ENCODE measurements at regions not wholly inside any gene's neighbourhood (a gene's known extent, or its start where the extent isn't known, plus 50 kb on each side); places are given as distances from the start of the nearest gene placed in this dataset.
"Not testable (repeated sequence)": the region's sequence is repeated elsewhere in the genome, so short reads cannot be mapped to it uniquely, and the experiment has no call there.

DNA sequence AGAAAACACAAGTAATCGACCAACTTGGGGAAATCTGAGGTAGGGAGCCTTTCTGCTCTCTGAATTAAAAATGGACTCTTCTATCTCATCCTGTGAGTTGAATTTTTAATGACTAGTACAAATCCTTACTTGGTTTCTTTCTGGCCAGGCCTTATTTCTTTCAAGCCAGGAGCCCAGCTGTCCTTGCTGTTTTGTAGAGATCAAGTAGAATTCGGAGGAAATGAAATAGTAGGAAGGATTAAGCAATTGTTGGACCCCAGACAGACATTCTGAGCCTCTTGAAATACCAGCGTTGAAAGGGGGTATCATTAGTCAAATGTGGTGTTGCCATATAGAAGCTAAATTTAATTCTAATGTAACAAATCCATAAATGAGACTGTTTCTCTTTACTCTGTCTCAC is 53.7 kb upstream of the SMIM15 start:
- no peak for DNase-seq (ENCODE audit: low read depth)

DNA sequence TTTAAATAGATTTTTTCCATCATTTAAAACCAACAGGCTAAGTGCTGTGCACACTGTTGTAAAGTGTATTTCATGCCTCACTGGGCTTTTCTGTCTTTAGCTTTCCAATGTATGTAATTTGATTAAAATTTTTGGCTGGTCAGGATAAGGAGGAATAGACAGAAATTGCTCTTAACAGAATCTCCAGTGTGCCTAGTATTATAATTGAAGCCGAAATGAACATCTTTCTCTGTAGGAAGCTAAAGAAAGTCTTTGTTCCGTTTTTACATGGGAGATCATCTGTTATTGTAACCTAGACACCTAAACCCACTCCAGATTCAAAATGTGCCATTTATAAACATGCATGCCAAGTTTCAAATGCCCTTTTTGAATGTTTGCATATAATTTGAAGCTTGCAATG is 54.5 kb upstream of the SMIM15 start:
- no peak for DNase-seq (ENCODE audit: low read depth)

DNA sequence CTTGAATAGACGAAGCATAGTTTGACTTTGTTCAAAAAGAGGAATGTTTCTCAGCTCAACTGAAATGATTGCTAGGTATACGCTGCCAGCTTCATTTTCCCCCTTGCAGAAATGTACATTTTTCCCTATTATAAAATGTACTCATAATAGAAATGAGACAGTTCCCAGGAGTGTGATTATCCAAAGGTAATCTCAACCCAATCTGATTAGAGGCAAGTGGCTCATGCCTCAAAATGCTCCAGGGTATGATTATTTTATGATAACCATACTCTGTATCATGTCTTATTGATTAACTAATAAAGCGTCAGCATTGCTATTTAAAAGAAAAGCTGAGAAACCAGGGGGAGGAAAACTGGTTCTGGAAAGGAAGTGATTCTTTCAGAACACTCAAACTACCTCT is 54.9 kb upstream of the SMIM15 start:
- DNase-seq (ENCODE audit: low read depth), result no peak

DNA sequence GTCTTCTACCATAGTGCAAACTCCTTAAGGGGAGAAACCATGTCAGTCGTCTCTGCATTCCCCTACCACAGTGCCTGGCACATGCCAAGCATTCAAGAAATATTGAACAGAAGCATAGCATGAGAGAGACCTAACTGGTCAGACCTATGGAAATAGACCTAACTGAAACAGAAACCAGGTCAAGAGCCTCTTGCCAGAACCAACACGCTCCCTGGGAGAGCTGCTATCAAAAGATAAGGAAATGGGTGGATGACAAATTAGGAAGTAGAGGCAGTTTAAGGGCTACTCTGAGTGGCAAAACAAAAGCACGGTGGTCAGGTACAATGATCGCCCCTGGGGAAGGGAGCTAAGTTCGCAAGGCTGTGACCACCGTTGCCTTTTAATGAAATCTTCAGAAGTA is 66.0 kb upstream of the SMIM15 start:
- DNase-seq (ENCODE audit: low read depth), result no peak

DNA sequence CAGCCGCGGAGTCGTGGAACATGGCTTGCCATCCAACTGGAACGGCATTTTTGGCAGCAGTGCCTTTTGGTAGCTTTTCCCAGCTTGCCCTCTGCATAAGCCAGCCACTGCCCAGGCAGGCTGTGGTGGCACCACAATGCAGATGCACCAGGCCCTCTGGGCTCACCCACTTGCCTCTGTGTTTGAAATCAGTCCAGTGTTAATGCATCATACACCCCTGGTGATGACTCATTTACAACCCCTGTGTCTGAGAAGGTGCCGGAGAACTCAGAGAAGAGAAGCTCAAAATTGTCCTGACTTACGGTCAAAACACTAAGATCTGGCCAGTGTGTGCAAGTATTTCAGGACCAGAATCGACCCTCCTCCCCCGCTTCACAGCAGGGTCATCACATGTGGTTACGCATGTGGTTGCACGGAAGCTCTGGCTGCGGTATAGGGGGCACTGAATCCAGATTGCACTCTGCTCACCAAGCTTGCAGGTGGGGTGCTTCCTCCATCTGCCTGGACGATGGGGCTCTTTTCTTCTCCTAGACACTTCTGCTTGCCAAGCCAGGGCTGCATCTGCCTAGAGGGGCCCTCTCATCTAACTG is 66.5 kb upstream of the SMIM15 start:
- peak; percentile 73 for DNase-seq (ENCODE audit: low read depth)

DNA sequence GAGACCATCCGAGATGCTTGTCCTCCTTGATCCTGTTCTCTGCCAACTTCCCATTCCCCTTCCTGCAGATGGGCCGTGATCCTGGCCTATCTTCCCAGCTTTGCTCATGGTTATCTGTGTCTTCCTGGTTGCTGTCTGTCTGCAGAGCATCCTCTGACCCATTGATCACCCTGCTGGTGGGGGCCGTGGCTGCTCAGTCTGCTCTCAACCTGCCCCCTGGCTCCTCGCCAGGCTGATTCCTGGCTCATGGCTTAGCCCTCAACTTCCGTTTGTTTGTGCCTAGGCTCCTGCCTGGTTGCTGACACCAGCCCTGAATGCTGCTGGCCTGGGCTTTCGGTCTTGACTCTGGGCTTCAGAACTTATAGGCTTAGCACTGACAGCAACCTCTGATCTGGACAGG is 67.1 kb upstream of the SMIM15 start:
- no peak for DNase-seq (ENCODE audit: low read depth)

DNA sequence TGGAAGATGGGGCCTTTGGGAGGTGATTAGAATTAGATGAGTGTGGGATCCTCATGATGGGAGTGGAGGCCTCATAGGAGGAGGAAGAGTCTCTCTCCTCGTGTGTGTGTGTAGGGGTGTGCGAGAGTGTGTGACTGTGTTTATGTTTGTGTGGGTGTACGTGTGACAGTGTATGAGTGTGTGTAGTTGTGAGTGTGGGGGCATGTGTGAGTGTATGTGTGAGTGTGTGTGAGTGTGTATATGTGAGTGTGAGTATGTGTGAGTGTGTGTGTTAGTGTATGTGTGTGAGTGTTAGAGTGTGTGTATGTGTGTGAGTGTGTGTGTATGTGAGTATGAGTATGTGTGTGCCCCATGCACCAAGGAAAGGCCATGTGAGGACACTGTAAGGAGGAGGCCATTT is 68.2 kb upstream of the SMIM15 start:
- DNase-seq (ENCODE audit: low read depth), result no peak

DNA sequence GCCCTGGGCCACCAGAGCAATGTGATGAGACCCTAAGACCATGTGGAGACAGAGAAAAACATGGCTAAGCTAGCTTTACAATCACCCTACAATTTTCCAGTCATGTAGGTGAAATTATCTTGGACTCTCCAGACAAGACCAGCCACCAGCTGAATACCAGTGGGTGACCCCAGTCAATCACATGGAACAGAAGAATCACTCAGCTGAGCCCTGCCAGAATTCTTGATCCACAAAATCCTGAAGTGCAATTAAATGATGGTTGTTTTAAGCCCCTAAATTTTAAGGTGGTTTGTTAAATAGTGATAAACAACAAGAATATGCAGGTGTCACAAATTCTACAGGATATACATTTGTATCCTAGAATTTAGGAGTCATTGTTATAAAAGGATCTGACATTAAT is 69.5 kb upstream of the SMIM15 start:
- DNase-seq (ENCODE audit: low read depth), result no peak

DNA sequence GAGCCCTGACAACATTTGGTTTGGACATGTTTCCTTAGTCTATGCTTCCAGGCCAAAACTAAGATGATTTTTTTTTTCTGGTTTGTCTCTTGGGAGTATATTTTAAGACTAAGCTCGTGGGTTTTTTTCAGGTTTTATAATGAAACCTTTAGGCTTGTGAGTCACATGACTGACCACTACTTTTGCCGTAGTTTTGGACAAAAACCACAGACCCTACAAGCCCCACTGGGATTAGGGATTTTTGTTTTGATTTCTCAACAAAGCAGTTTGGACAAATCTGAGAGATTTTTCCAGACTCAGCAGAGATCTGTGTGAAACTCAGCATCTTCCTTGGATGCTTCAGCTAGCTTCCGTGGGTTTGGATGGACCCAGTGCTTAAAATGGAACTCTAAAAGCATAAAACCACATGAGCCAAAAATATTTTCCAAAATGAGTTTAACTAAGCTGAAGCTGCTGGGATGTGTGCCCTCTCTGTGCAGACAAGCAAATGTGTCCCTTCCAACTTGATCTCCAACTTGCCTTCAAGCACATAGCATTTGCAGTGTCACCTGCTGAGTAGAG is 70.3 kb upstream of the SMIM15 start:
- DNase-seq (ENCODE audit: low read depth), result peak; percentile 83

DNA sequence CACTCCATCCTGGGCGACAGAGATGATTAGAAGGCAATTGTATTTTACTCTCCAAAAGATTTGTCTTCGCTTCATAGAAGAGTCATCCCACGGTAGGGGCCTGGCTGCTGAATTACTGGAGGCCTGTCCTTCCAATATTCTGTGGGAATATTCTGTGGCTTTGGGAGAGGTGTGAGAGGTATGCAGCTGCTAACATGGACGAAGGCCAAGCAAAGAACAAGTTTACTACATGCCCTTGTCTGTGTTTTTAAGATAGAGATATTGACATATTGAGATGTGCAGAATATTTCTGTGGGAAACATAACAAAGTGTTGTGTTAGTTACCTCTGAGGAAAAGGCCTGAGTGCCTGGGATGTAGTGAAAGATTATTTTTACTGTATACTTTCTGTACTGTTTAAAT is 71.8 kb upstream of the SMIM15 start:
- peak; percentile 23 for DNase-seq (ENCODE audit: low read depth)

DNA sequence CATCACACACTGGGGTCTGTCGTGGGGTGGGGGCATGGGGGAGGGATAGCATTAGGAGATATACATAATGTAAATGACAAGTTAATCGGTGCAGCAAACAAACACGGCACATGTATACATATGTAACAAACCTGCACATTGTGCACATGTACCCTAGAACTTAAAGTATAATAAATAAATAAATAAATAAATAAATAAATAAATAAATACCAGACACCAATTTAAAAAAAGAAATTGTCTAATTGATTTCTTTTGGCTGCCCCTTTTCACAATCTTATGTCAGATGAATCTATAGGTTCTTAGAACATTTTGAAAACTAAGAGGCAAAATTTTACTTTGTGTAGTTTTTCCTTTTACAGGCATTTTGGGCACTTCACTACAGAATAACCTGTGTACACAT is 74.4 kb upstream of the SMIM15 start:
- DNase-seq (ENCODE audit: low read depth), result not testable (repeated sequence)

DNA sequence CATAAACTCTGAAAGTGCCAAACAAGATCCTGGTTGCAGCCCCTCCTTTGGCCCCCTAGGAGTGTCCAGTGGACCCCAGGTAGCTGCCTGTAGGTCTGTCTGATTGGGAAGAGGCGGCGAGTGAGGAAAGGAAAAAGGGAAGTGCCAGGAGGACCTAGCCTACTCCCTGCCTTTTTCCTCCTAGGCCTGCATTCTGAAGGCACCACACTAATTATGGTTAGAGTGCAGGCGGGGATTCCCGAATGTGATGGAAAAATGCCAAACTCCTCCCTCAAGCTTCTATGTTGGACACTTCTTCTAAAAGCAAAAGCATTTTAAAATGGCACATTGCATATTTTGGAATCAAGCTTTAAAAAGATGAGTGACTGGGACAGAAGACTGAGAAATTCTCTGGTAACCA is 83.2 kb upstream of the SMIM15 start:
- DNase-seq (ENCODE audit: low read depth), result peak; percentile 12

DNA sequence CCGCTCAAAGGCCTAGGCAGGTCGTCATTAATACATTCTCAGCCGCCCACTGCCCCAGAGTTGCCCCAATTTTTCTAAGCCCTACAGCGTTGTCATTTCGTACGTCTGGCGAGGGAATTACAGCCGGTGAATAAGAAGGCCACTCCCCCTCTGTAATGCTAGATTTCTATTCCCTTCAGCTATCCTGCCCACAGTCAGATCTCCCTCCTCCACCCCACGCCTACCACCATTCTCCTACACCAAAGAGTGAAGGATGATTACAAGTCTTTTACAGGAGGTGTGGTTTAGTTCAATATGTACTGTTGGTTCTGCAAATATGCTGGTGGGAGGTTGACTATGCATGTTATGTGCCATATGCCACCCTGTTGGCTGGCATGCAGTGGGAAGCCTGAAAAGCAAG is 83.7 kb upstream of the SMIM15 start:
- DNase-seq (ENCODE audit: low read depth), result no peak

DNA sequence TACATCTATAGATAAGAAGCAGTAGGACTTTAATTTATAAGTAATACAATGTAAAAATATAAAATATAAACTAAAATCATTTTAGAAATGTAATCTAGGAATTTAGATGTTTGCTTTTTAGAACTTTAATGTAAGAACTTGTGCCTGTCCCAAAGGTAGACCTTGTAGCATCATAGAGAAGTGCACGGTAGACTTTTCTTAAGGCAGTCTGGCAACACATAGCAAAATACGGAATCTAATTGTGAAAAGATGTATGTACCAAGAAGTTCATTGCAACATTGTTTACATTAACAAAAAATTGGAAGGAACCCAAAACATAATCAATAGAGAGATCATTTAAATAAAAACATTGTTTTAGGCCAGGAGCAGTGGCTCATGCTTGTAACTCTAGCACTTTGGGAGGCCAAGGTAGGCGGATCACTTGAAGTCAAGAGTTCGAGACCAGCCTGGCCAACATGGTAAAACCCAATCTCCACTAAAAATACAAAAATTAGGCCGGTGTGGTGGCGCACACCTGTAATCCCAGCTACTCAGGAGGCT is 84.6 kb upstream of the SMIM15 start:
- no peak for DNase-seq (ENCODE audit: low read depth)

DNA sequence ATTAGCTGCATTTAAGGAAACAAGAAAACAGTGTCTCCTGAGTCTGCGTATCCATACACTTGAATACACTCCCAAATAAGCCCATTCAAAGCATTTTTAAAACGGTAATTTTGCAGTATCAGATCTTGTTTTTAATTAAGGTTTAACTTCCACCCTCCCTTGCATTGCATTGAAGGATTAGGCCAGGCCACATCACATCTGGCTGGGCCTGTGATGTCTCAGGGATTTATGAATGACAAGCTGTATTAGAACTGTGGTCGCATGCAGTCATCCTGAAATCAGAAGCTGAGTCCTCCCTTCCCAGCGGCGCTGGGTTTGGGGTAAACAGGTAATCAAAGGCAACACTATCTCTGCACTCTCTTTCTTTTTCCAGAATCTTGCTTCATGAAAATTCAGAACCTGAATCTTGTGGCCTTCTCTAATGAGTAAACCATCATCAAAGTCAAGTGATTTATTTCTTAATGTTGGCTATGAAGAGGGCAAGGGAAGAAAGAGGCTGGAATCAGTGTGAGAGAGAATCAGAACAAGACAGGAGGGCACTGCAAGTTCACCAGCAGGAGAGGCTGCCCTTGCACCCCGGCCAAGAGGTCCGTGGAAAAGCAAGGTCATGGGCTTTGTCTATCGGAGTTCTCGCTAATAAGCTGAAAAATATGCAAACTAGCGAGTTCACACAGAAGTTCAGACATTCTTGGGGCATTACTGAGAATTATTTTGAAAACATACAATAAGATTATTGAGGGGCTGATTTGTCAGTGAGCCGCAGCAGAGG is 80.0 kb upstream of the ZSWIM6 start:
- no peak for DNase-seq (ENCODE audit: low read depth)

DNA sequence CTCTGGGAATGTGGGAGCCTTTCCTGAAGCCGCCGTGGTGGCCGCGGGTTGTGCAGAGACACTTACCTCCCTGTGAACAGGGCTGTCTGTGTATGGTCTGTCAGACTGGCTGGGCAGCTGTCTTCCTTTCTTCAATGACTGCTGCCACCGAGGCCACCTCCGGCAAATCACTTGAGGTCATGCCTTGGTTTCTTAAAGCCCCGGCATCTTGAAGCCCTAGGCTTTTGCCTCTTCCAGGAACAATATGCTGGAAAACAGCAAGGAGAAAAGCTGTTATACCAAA is 79.5 kb upstream of the ZSWIM6 start:
- DNase-seq (ENCODE audit: low read depth), result no peak

DNA sequence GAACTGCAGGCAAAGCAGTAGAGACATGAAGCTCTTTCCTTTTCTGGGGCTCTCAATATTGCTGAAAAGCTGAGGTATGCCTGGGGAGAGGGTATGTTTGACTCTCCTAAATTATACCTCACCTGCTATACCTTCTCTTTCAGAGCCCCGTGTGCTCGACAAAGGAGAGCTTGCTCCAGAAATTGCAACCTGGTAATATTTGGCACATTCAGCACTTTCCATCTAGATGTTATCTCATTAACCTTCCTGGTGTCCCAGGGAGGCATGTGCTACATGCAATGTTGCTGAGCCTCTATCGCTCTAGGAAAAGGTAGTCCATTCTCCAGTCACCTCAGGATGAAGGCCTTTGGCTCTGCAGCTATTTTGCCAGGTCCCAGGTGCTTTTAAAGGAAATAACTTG is 78.5 kb upstream of the ZSWIM6 start:
- no peak for DNase-seq (ENCODE audit: low read depth)

DNA sequence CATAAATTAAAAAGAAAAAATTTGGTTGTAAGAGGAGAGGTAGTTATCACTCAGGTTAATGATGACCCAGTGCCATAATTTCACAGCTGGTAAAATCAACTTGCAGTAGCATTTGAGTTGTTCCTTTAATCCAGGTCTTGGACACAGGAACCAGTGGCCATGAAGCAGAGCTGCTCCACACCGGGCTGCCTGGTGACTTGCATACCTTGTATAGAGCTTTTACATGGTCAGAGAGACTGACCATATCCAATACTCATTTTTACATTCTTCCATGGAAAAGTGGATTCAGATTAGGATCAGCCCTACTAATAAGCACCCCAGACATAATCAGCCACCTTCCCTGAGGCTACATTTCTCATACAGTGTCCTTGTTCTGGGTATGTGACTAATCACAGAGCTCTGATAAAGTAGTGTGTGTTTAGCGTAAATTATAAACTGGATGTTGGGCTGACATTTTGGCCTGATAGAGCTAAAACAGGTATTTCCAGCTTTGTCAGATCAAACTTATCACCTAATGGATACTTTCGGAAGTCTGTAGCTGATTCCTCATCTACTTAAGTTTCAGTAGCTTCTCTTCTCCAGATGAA is 77.0 kb upstream of the ZSWIM6 start:
- no peak for DNase-seq (ENCODE audit: low read depth)

DNA sequence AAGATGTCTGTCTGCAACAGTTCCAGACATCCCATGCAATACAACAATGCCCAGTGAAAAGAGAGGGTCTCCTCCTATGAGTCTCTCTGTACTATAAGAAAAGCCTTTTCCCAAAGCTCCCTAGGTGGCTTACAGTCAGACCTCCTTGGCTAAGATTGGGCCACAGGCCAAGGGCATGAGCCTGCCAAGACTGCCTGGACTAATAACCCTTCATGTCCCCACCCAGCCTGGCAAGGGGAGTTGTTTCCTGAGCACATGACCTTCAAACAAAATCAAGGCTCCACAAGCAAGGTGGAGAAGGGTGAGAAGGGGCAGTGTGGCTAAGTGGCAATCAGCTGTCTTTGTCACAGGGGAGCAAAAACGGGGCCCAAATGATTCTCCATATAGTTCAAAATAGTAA is 75.6 kb upstream of the ZSWIM6 start:
- DNase-seq (ENCODE audit: low read depth), result no peak

DNA sequence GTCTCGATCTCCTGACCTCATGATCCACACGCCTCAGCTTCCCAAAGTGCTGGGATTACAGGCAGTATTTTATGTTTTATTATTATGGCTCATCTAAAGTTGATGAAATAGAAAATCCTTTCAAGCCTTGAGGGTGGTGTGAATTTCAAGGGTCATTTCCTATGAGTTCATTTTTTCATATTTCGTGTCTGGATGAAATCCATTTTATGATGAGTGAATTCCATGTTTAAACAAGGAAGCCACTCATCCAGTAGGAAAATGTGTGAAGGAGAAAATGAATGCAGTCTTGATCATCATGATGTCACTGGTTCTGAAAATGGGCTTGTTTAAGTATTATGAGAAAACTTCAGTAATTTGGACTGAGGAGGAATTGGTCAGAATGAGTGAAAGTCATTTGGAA is 74.6 kb upstream of the ZSWIM6 start:
- DNase-seq (ENCODE audit: low read depth), result no peak

DNA sequence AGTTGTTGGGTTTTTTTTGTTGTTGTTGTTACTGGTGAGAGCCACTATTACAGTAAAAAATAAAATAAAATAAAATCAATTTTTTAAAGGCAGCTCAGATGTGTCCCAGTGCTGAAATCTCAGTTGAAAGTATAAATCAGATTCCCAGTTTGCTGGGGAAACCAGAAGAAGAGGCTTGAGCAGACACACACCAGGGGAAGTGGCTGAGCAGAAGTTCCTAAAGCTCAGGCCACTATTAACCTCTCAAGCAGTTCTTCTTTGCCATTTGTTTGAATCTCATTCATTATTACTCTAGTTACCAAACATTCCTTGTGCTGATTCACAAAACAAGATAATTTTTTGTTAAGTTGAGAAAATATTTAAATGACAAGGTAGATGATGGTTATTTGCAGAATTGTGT is 70.9 kb upstream of the ZSWIM6 start:
- no peak for DNase-seq (ENCODE audit: low read depth)

DNA sequence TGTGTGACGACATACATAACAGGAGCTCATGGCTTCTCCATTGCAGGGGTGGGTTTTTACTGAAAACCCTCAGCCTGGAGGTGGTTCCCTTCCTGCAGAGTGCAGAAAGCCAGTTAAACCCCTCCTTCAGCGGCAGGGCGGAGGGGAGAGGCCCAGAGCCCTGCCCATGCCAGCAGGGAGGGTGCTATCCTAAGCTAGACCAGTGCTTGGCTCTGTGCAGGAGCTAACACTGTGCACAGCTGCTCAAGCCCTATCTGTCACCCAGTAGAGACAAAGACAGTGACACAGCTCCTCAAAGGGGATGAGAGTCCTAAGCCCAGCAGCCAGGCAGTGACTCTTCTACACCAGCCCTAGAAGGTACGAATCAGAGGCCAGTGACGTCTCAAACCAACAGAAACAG is 70.0 kb upstream of the ZSWIM6 start:
- no peak for DNase-seq (ENCODE audit: low read depth)

DNA sequence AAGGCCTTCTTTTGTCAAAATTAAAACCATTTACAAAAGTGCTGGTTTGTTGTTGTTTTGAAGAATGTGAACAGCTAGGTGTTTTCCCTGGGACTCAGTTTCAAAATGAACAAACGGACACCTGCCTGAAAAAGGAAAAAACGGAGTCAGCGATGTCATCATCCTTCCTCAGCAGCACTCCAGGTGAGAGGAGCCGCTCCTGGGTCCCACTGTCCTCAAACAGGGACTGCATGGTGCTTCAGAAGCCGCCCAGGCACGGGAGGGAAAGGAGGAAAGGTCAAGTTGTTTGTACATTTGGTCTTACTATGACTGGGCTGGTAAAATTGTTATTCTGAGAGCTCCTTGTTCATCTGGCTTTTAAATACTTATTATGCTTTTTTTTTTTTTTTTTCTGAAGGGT is 69.0 kb upstream of the ZSWIM6 start:
- DNase-seq (ENCODE audit: low read depth), result no peak
